Neural crest cell (in vitro differentiated cells): ENCODE measurements at regions not wholly inside any gene's neighbourhood (a gene's known extent, or its start where the extent isn't known, plus 50 kb on each side); places are given as distances from the start of the nearest gene placed in this dataset.

ENCODE experiments used
- DNase-seq: peaks from one replicate; pipeline ENCODE4 v3.0.0; 2021; ENCODE audit warnings: low read depth, mixed read lengths, low spot score
- H3K27ac Mint-ChIP-seq: one replicate; pipeline ENCODE4 v1.8.0; 2021; ENCODE audit warnings: mild to moderate bottlenecking, mixed read lengths; ENCODE audit not compliant: unreplicated experiment
- H3K27me3 Mint-ChIP-seq: 2 replicates; pipeline ENCODE4 v1.8.0; 2021; ENCODE audit warnings: low read depth, mild to moderate bottlenecking, mixed read lengths
- H3K36me3 Mint-ChIP-seq: 2 replicates; pipeline ENCODE4 v1.8.0; 2021; ENCODE audit warnings: low read depth, mild to moderate bottlenecking, mixed read lengths
- H3K4me1 Mint-ChIP-seq: 2 replicates; pipeline ENCODE4 v1.8.0; 2021; ENCODE audit warnings: mixed read lengths
- H3K4me3 Mint-ChIP-seq: one replicate; pipeline ENCODE4 v1.8.0; 2021; ENCODE audit warnings: mild to moderate bottlenecking, mixed read lengths
- H3K9me3 Mint-ChIP-seq: 2 replicates; pipeline ENCODE4 v1.8.0; 2021; ENCODE audit warnings: mixed read lengths
- TF ChIP-seq, protein P1 (sequence below): fragments of 200-600 bp; sonication (generic); conservative IDR thresholded peaks from 2 replicates; pipeline ENCODE4 v1.5.0; 2021; ENCODE audit warnings: antibody characterized with exemption, mild to moderate bottlenecking

DNA sequence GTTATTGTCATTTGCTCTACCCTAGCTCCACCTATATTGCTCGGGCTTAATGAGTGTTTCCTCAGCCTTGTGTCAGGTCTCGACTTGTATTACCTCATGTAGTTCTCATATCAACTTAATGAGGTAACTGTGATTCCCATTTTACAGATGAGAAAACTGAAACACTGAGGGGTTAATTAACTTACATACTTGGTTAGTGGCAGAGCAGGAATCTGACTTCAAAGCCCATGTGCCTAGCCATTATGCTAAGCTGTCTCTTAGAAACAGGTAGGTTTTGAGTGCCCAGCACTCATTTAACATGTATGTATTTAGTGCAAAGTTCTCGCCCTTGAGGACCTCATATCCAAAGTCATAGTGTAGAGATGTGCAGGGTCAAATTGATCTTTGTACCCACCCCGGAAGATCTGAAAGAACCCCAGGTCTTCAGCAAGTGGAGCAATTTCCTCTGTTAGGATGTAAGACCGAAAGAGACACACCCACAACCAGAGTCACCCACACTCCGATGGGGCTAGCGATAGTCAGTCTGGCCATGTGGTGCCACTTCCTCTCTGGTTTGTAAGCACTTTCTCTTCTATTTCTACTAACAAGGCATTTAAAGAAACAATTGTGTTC, 121.0 kb upstream of the SLC39A10 start:
- no peaks in the 10 kb centered on the region for H3K36me3 Mint-ChIP-seq
- no peaks in the 10 kb centered on the region for H3K27me3 Mint-ChIP-seq
- H3K9me3 Mint-ChIP-seq: no peaks in the 10 kb centered on the region
- TF ChIP-seq, protein P1, sequence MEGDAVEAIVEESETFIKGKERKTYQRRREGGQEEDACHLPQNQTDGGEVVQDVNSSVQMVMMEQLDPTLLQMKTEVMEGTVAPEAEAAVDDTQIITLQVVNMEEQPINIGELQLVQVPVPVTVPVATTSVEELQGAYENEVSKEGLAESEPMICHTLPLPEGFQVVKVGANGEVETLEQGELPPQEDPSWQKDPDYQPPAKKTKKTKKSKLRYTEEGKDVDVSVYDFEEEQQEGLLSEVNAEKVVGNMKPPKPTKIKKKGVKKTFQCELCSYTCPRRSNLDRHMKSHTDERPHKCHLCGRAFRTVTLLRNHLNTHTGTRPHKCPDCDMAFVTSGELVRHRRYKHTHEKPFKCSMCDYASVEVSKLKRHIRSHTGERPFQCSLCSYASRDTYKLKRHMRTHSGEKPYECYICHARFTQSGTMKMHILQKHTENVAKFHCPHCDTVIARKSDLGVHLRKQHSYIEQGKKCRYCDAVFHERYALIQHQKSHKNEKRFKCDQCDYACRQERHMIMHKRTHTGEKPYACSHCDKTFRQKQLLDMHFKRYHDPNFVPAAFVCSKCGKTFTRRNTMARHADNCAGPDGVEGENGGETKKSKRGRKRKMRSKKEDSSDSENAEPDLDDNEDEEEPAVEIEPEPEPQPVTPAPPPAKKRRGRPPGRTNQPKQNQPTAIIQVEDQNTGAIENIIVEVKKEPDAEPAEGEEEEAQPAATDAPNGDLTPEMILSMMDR: no peak
- H3K4me3 Mint-ChIP-seq: no peak overlapping the region
- H3K4me1 Mint-ChIP-seq: peaks cover 38% of the 10 kb centered on the region
- DNase-seq: no peak
- H3K27ac Mint-ChIP-seq: no peak overlapping the region

DNA sequence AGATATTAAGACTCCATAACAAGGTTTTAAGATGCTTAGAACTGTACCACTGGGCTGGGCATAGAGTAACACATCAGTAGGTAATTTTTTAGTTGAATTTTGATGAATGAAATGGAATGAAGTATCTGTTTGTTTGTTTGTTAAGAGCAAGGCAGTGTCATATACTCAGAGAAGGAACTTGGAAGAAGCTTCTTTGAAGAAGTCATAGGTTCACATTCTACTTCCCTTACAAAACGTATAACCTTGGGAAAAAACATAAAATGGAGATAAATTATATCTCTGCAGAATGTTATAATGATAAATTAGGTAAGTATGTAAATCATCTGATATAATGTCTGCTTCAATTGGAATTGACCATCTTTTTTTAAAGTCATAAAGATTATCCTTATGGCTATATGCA, 122.1 kb upstream of the SLC39A10 start:
- H3K4me1 Mint-ChIP-seq: peaks cover 38% of the 10 kb centered on the region
- H3K4me3 Mint-ChIP-seq: no peak overlapping the region
- TF ChIP-seq, protein P1: no peak
- no peaks in the 10 kb centered on the region for H3K9me3 Mint-ChIP-seq
- H3K36me3 Mint-ChIP-seq: no peaks in the 10 kb centered on the region
- DNase-seq: no peak
- no peak overlapping the region for H3K27ac Mint-ChIP-seq
- H3K27me3 Mint-ChIP-seq: no peaks in the 10 kb centered on the region

DNA sequence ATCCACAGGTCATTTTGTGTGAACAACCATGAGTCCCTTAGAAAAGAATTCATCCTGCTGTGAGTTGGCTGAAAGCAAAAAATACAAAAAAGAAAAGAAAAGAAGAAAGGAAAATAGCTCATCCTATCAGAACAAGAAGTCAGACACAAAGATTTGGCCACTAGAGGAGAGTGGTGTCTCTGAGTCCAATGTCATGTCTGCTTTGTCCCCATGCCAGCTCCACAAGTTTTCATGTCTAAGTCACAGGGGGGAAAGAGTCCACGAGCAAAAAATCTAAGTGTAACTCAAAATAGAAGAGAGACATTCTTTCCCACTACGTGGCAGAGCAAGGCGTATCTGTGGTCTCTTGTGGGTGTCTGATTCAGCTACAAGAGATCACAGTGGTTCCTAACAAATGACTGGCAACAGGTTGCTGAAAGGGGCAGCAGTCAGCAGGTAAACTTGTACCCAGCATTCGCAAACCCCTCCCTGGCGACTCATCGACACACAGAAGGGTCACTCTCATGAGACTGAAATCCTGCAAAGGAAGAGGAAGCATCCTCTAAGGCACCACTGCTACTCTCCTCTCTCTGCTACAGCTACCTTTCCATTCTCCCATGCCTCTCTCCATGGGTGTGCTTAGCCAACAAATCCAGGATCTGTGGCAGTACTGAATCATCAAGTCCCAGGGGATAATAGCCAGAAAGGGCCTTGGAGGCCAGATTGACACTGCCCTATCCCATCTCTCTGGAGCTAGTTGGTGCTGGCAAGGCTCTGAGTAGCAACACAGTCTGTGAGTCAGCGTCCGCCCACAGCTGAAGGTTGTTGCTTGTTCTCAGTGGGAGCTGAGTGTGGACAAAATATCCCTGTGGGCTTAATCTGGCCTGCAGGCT, 123.0 kb upstream of the SLC39A10 start:
- DNase-seq: no peak
- Mint-ChIP-seq H3K9me3 (no peaks in the 10 kb centered on the region), H3K4me3 (no peak overlapping the region), H3K27ac (no peak overlapping the region), H3K4me1 (peaks cover 38% of the 10 kb centered on the region), H3K27me3 (no peaks in the 10 kb centered on the region), H3K36me3 (no peaks in the 10 kb centered on the region)
- TF ChIP-seq, protein P1: no peak

GRCh38 chr2:195532628-195533271, 124.3 kb upstream of the SLC39A10 start:
- H3K36me3 Mint-ChIP-seq: no peaks in the 10 kb centered on the region
- no peak overlapping the region for H3K4me3 Mint-ChIP-seq
- DNase-seq: no peak
- H3K27me3 Mint-ChIP-seq: no peaks in the 10 kb centered on the region
- H3K27ac Mint-ChIP-seq: no peak overlapping the region
- TF ChIP-seq, protein P1: no peak
- H3K9me3 Mint-ChIP-seq: no peaks in the 10 kb centered on the region
- H3K4me1 Mint-ChIP-seq: peaks cover 38% of the 10 kb centered on the region

GRCh38 chr2:195532255-195532627, 124.8 kb upstream of the SLC39A10 start:
- TF ChIP-seq, protein P1: no peak
- no peaks in the 10 kb centered on the region for H3K27me3 Mint-ChIP-seq
- H3K4me3 Mint-ChIP-seq: no peak overlapping the region
- no peak for DNase-seq
- no peak overlapping the region for H3K27ac Mint-ChIP-seq
- H3K4me1 Mint-ChIP-seq: peaks cover 34% of the 10 kb centered on the region
- H3K36me3 Mint-ChIP-seq: no peaks in the 10 kb centered on the region
- H3K9me3 Mint-ChIP-seq: no peaks in the 10 kb centered on the region
